ENCODE measurements at regions not wholly inside any gene's neighbourhood (a gene's known extent, or its start where the extent isn't known, plus 50 kb on each side); places are given as distances from the start of the nearest gene placed in this dataset.

- H3K4me3 ChIP-seq (ENCODE audit: low read depth, low read length): no peak overlapping the region
- TF ChIP-seq, protein P1, sequence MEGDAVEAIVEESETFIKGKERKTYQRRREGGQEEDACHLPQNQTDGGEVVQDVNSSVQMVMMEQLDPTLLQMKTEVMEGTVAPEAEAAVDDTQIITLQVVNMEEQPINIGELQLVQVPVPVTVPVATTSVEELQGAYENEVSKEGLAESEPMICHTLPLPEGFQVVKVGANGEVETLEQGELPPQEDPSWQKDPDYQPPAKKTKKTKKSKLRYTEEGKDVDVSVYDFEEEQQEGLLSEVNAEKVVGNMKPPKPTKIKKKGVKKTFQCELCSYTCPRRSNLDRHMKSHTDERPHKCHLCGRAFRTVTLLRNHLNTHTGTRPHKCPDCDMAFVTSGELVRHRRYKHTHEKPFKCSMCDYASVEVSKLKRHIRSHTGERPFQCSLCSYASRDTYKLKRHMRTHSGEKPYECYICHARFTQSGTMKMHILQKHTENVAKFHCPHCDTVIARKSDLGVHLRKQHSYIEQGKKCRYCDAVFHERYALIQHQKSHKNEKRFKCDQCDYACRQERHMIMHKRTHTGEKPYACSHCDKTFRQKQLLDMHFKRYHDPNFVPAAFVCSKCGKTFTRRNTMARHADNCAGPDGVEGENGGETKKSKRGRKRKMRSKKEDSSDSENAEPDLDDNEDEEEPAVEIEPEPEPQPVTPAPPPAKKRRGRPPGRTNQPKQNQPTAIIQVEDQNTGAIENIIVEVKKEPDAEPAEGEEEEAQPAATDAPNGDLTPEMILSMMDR (IDR thresholded peaks at IDR 0.05; ENCODE audit: low read depth, low read length, missing control alignments): no peak
- in situ Hi-C loops (cut with HindIII; ENCODE audit: low sequenced_read_pairs): no loop called here
- no peak for DNase-seq (ENCODE audit: low read depth)
These were observed 105.6 kb downstream of the LLPH start for GRCh38 chr12:66024949-66025348.

DNA sequence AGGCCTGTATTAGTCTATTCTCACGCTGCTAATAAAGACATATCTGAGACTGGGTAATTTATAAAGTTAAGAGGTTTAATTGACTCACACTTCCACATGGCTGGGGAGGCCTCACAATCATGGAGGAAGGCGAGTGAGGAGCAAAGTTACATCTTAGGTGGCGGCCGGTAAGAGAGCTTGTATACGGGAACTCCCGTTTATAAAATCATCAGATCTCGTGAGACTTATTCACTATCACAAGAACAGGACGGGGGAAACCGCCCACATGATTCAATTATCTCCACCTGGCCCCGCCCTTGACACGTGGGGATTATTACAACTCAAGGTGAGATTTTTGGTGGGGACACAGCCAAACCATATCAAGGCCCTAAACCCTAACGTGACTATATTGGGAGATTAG lies 110.1 kb downstream of the LLPH start:
- no peak overlapping the region for H3K4me3 ChIP-seq (ENCODE audit: low read depth, low read length)
- no peak for DNase-seq (ENCODE audit: low read depth)
- in situ Hi-C loops (cut with HindIII; ENCODE audit: low sequenced_read_pairs): no loop called here
- TF ChIP-seq, protein P1 (IDR thresholded peaks at IDR 0.05; ENCODE audit: low read depth, low read length, missing control alignments): no peak

GRCh38 chr12:66017736-66018135 lies 112.8 kb downstream of the LLPH start:
- in situ Hi-C loops (cut with HindIII; ENCODE audit: low sequenced_read_pairs): no loop called here
- no peak for DNase-seq (ENCODE audit: low read depth)
- H3K4me3 ChIP-seq (ENCODE audit: low read depth, low read length): no peak overlapping the region
- TF ChIP-seq, protein P1 (IDR thresholded peaks at IDR 0.05; ENCODE audit: low read depth, low read length, missing control alignments): no peak

Data from astrocyte of the cerebellum (primary cell).